GM12878 (cell line): ENCODE measurements at regions not wholly inside any gene's neighbourhood (a gene's known extent, or its start where the extent isn't known, plus 50 kb on each side); places are given as distances from the start of the nearest gene placed in this dataset.

ENCODE experiments used
- ASH2L ChIP-seq: fragments of 300-600, 200-600 bp; sonication (generic); IDR thresholded peaks from 2 replicates; pipeline ENCODE4 v1.6.1; 2017; ENCODE audit warnings: low read depth, mild to moderate bottlenecking, borderline replicate concordance
- CBX5 ChIP-seq: sonication (generic); IDR thresholded peaks from 2 replicates; pipeline ENCODE4 v1.6.1; 2016; ENCODE audit warnings: low read depth, moderate library complexity, mild to moderate bottlenecking, inconsistent platforms
- E4F1 ChIP-seq: fragments of 450-650 bp; IDR thresholded peaks from 2 replicates; pipeline ENCODE4 v1.6.1; 2018; ENCODE audit warnings: borderline replicate concordance, mild to moderate bottlenecking; ENCODE audit not compliant: partially characterized antibody
- MEF2B ChIP-seq: fragments of 450-650 bp; IDR thresholded peaks from 2 replicates; pipeline ENCODE4 v1.6.1; 2018; ENCODE audit warnings: mild to moderate bottlenecking, moderate library complexity; ENCODE audit not compliant: partially characterized antibody, poor library complexity, severe bottlenecking
- MYC ChIP-seq: IDR thresholded peaks from 2 replicates; pipeline ENCODE4 v1.6.1; 2011; ENCODE audit warnings: mild to moderate bottlenecking, low read length, moderate library complexity, inconsistent platforms; ENCODE audit not compliant: insufficient read depth, insufficient replicate concordance, insufficient read length, severe bottlenecking
- PML ChIP-seq: IDR thresholded peaks from 2 replicates; pipeline ENCODE4 v1.6.1; 2012; ENCODE audit warnings: low read length, inconsistent platforms
- RB1 ChIP-seq: fragments of 450-650 bp; formaldehyde crosslinking; IDR thresholded peaks from 2 replicates; pipeline ENCODE4 v1.6.1; 2017; ENCODE audit warnings: mild to moderate bottlenecking, borderline replicate concordance
- SMAD5 ChIP-seq: IDR thresholded peaks from 2 replicates; pipeline ENCODE4 v1.6.1; 2016; ENCODE audit warnings: antibody characterized with exemption, low read depth
- ZBTB40 ChIP-seq: fragments of 450-650 bp; IDR thresholded peaks from 2 replicates; pipeline ENCODE4 v1.6.1; 2016; ENCODE audit warnings: mild to moderate bottlenecking, moderate library complexity, borderline replicate concordance
- ZZZ3 ChIP-seq: IDR thresholded peaks from 2 replicates; pipeline ENCODE4 v1.6.1; 2011; ENCODE audit warnings: low read depth; ENCODE audit not compliant: control insufficient read depth, insufficient read length
- TF ChIP-seq, protein P1 (sequence below): fragments of 450-650 bp; IDR thresholded peaks from 2 replicates; pipeline ENCODE4 v1.6.1; 2017; ENCODE audit warnings: mild to moderate bottlenecking, moderate library complexity
- TF ChIP-seq, protein P2 (sequence below): fragments of 450-650 bp; IDR thresholded peaks from 2 replicates; pipeline ENCODE4 v1.6.1; 2014; ENCODE audit warnings: mild to moderate bottlenecking

GRCh38 chr1:208534599-208534897, 290.4 kb upstream of the PLXNA2 start (continued):
- TF ChIP-seq, protein P1, sequence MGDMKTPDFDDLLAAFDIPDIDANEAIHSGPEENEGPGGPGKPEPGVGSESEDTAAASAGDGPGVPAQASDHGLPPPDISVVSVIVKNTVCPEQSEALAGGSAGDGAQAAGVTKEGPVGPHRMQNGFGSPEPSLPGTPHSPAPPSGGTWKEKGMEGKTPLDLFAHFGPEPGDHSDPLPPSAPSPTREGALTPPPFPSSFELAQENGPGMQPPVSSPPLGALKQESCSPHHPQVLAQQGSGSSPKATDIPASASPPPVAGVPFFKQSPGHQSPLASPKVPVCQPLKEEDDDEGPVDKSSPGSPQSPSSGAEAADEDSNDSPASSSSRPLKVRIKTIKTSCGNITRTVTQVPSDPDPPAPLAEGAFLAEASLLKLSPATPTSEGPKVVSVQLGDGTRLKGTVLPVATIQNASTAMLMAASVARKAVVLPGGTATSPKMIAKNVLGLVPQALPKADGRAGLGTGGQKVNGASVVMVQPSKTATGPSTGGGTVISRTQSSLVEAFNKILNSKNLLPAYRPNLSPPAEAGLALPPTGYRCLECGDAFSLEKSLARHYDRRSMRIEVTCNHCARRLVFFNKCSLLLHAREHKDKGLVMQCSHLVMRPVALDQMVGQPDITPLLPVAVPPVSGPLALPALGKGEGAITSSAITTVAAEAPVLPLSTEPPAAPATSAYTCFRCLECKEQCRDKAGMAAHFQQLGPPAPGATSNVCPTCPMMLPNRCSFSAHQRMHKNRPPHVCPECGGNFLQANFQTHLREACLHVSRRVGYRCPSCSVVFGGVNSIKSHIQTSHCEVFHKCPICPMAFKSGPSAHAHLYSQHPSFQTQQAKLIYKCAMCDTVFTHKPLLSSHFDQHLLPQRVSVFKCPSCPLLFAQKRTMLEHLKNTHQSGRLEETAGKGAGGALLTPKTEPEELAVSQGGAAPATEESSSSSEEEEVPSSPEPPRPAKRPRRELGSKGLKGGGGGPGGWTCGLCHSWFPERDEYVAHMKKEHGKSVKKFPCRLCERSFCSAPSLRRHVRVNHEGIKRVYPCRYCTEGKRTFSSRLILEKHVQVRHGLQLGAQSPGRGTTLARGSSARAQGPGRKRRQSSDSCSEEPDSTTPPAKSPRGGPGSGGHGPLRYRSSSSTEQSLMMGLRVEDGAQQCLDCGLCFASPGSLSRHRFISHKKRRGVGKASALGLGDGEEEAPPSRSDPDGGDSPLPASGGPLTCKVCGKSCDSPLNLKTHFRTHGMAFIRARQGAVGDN: no peak
- TF ChIP-seq E4F1 (no peak), ZBTB40 (no peak), ASH2L (no peak), SMAD5 (no peak), MYC (no peak), PML (no peak), CBX5 (no peak), RB1 (no peak), ZZZ3 (no peak), MEF2B (no peak)
- TF ChIP-seq, protein P2, sequence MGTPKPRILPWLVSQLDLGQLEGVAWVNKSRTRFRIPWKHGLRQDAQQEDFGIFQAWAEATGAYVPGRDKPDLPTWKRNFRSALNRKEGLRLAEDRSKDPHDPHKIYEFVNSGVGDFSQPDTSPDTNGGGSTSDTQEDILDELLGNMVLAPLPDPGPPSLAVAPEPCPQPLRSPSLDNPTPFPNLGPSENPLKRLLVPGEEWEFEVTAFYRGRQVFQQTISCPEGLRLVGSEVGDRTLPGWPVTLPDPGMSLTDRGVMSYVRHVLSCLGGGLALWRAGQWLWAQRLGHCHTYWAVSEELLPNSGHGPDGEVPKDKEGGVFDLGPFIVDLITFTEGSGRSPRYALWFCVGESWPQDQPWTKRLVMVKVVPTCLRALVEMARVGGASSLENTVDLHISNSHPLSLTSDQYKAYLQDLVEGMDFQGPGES: no peak
- TF ChIP-seq, all 136 proteins: peak for 0
